HEK293 (cell line): ENCODE measurements at regions not wholly inside any gene's neighbourhood (a gene's known extent, or its start where the extent isn't known, plus 50 kb on each side); places are given as distances from the start of the nearest gene placed in this dataset.

Experiments used
- CTCF ChIA-PET: fragments of 350-600 bp; formaldehyde crosslinking; extraction: SDS; loops from one replicate; lab custom pipeline; 2021; ENCODE audit warnings: antibody characterized with exemption; lab: Yijun Ruan, JAX
- POLR2A ChIA-PET: fragments of 300-600 bp; formaldehyde crosslinking; extraction: SDS; loops from one replicate; lab custom pipeline; 2020; ENCODE audit warnings: antibody characterized with exemption, inconsistent platforms; lab: Yijun Ruan, JAX
- H3K27ac ChIP-seq: fragments of 200-500 bp; sonication (Bioruptor generic); 2 replicates; pipeline ENCODE4 v1.5.1; 2014; ENCODE audit warnings: low read depth, low read length, control low read depth, inconsistent platforms; ENCODE audit errors: extremely low read depth
- H3K36me3 ChIP-seq, 2 experiments: fragments of 200-500 bp in 1 of 2; sonication (Bioruptor generic) in 1 of 2; 1 replicate in 1 of 2; 2 replicates in 1 of 2; pipeline ENCODE4 v1.5.1; 2014 to 2017; ENCODE audit warnings: inconsistent platforms in 2 of 2, low read length in 2 of 2; ENCODE audit not compliant: control insufficient read depth in 2 of 2, insufficient read depth in 1 of 2
- H3K4me1 ChIP-seq: fragments of 200-500 bp; sonication (Bioruptor generic); 2 replicates; pipeline ENCODE4 v1.5.1; 2014; ENCODE audit warnings: mild to moderate bottlenecking, low read length, inconsistent platforms; ENCODE audit not compliant: control insufficient read depth, insufficient read depth
- H3K4me3 ChIP-seq: 2 replicates; pipeline ENCODE4 v1.5.1; 2011; ENCODE audit warnings: low read depth, mild to moderate bottlenecking, control low read depth, low read length, moderate library complexity
- H3K9me3 ChIP-seq: fragments of 200-500 bp; sonication (Bioruptor generic); 2 replicates; pipeline ENCODE4 v1.5.1; 2014; ENCODE audit warnings: low read depth, low read length, inconsistent platforms; ENCODE audit not compliant: control insufficient read depth, insufficient read depth
- BCL6B ChIP-seq: fragments of 450-650 bp; formaldehyde crosslinking; IDR thresholded peaks from 2 replicates; pipeline ENCODE4 v1.5.1; 2017; ENCODE audit warnings: missing biosample characterization, missing genetic modification characterization
- GLI2 ChIP-seq: fragments of 450-650 bp; formaldehyde crosslinking; IDR thresholded peaks from 2 replicates; pipeline ENCODE4; 2017; ENCODE audit warnings: missing biosample characterization, missing genetic modification characterization, low read depth, borderline replicate concordance
- HOXD13 ChIP-seq: sonication (generic); formaldehyde crosslinking; IDR thresholded peaks from 2 replicates; pipeline ENCODE4 v1.8.0; 2022; ENCODE audit warnings: missing genetic modification reagents, borderline replicate concordance
- KLF10 ChIP-seq: fragments of 450-650 bp; IDR thresholded peaks from 2 replicates; pipeline ENCODE4 v1.5.1; 2018; ENCODE audit warnings: missing biosample characterization, mild to moderate bottlenecking, missing genetic modification characterization
- REPIN1 ChIP-seq: fragments of 450-650 bp; formaldehyde crosslinking; IDR thresholded peaks from 2 replicates; pipeline ENCODE4 v1.5.1; 2017; ENCODE audit warnings: missing biosample characterization, missing genetic modification characterization, low read depth
- TCF7L2 ChIP-seq: IDR thresholded peaks from 2 replicates; pipeline ENCODE4 v1.6.1; 2011; ENCODE audit warnings: low read depth, mild to moderate bottlenecking, inconsistent platforms, low read length, moderate library complexity, borderline replicate concordance
- TSHZ1 ChIP-seq: fragments of 450-650 bp; formaldehyde crosslinking; IDR thresholded peaks from 2 replicates; pipeline ENCODE4 v1.5.1; 2016; ENCODE audit warnings: missing biosample characterization, missing genetic modification characterization, borderline replicate concordance
- ZBTB6 ChIP-seq: fragments of 450-650 bp; formaldehyde crosslinking; IDR thresholded peaks from 2 replicates; pipeline ENCODE4 v1.5.1; 2017; ENCODE audit warnings: missing biosample characterization, missing genetic modification characterization
- ZBTB7A ChIP-seq: fragments of 450-650 bp; formaldehyde crosslinking; IDR thresholded peaks from 2 replicates; pipeline ENCODE4 v1.5.1; 2016; ENCODE audit warnings: low read depth, missing biosample characterization, missing genetic modification characterization
- ZFP3 ChIP-seq: fragments of 450-650 bp; formaldehyde crosslinking; IDR thresholded peaks from 2 replicates; pipeline ENCODE4 v1.5.1; 2016; ENCODE audit warnings: low read depth, missing biosample characterization, missing genetic modification characterization
- ZNF10 ChIP-seq: fragments of 450-650 bp; formaldehyde crosslinking; IDR thresholded peaks from 2 replicates; pipeline ENCODE4 v1.5.1; 2017; ENCODE audit warnings: missing biosample characterization, missing genetic modification characterization
- ZNF175 ChIP-seq: fragments of 450-650 bp; formaldehyde crosslinking; IDR thresholded peaks from 2 replicates; pipeline ENCODE4 v1.5.1; 2016; ENCODE audit warnings: missing biosample characterization, missing genetic modification characterization
- ZNF19 ChIP-seq: fragments of 450-650 bp; formaldehyde crosslinking; IDR thresholded peaks from 2 replicates; pipeline ENCODE4; 2016; ENCODE audit warnings: missing biosample characterization, missing genetic modification characterization, low read depth
- ZNF2 ChIP-seq: fragments of 450-650 bp; formaldehyde crosslinking; IDR thresholded peaks from 2 replicates; pipeline ENCODE4 v1.5.1; 2016; ENCODE audit warnings: missing biosample characterization, missing genetic modification characterization
- ZNF223 ChIP-seq: fragments of 450-650 bp; formaldehyde crosslinking; IDR thresholded peaks from 2 replicates; pipeline ENCODE4 v1.5.1; 2016; ENCODE audit warnings: missing biosample characterization, missing genetic modification characterization
- ZNF266 ChIP-seq: fragments of 450-650 bp; formaldehyde crosslinking; IDR thresholded peaks from 2 replicates; pipeline ENCODE4 v1.5.1; 2016; ENCODE audit warnings: missing biosample characterization, missing genetic modification characterization, low read depth
- ZNF362 ChIP-seq: fragments of 450-650 bp; formaldehyde crosslinking; IDR thresholded peaks from 2 replicates; pipeline ENCODE4 v1.5.1; 2016; ENCODE audit warnings: missing biosample characterization, missing genetic modification characterization
- ZNF416 ChIP-seq: fragments of 450-650 bp; formaldehyde crosslinking; IDR thresholded peaks from 2 replicates; pipeline ENCODE4 v1.5.1; 2016; ENCODE audit warnings: missing biosample characterization, missing genetic modification characterization
- ZNF423 ChIP-seq: fragments of 450-650 bp; formaldehyde crosslinking; IDR thresholded peaks from 2 replicates; pipeline ENCODE4 v1.5.1; 2016; ENCODE audit warnings: missing biosample characterization, missing genetic modification characterization
- ZNF426 ChIP-seq: fragments of 450-650 bp; formaldehyde crosslinking; IDR thresholded peaks from 2 replicates; pipeline ENCODE4 v1.5.1; 2017; ENCODE audit warnings: missing biosample characterization, missing genetic modification characterization, mild to moderate bottlenecking, inconsistent platforms, moderate library complexity
- ZNF48 ChIP-seq: fragments of 450-650 bp; formaldehyde crosslinking; IDR thresholded peaks from 2 replicates; pipeline ENCODE4 v1.5.1; 2016; ENCODE audit warnings: missing biosample characterization, missing genetic modification characterization
- ZNF514 ChIP-seq: fragments of 450-650 bp; formaldehyde crosslinking; IDR thresholded peaks from 2 replicates; pipeline ENCODE4 v1.5.1; 2016; ENCODE audit warnings: missing biosample characterization, missing genetic modification characterization
- ZNF580 ChIP-seq: fragments of 450-650 bp; formaldehyde crosslinking; IDR thresholded peaks from 2 replicates; pipeline ENCODE4 v1.5.1; 2016; ENCODE audit warnings: missing biosample characterization, missing genetic modification characterization
- ZNF701 ChIP-seq: fragments of 450-650 bp; formaldehyde crosslinking; IDR thresholded peaks from 2 replicates; pipeline ENCODE4 v1.5.1; 2016; ENCODE audit warnings: missing biosample characterization, missing genetic modification characterization
- ZNF76 ChIP-seq: fragments of 450-650 bp; formaldehyde crosslinking; IDR thresholded peaks from 2 replicates; pipeline ENCODE4; 2016; ENCODE audit warnings: low read depth, missing biosample characterization, missing genetic modification characterization, borderline replicate concordance
- ZSCAN30 ChIP-seq: fragments of 450-650 bp; IDR thresholded peaks from 2 replicates; pipeline ENCODE4 v1.5.1; 2018; ENCODE audit warnings: missing biosample characterization, mild to moderate bottlenecking, missing genetic modification characterization, moderate library complexity
- TF ChIP-seq, protein P1 (sequence below): fragments of 450-650 bp; formaldehyde crosslinking; IDR thresholded peaks from 2 replicates; pipeline ENCODE4 v1.5.1; 2016; ENCODE audit warnings: missing biosample characterization, missing genetic modification characterization

DNA sequence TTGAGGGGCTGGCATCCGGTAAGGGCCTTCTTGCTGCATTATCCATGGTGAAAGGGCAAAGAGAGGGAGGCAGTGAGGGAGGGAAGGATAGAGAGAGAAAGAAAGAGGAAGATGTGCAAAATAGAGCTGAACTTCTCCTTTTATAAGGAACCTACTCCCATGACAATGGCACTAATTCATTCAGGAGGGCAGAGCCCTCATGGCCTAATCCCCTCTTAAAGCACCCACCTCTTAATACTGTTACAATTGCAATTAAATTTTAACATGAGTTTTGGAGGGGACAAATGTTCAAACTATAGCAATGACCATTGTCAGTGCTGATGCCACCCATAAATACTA is 60.2 kb downstream of the CXCR4 start:
- H3K36me3 ChIP-seq: no peaks in the 10 kb centered on the region
- POLR2A ChIA-PET: no interaction called here
- TF ChIP-seq ZNF2 (tag by site-specific recombination): no peak
- TF ChIP-seq ZBTB7A (tag by site-specific recombination): no peak
- TF ChIP-seq ZNF580 (tag by site-specific recombination): no peak
- no peak for TF ChIP-seq ZNF19 (tag by site-specific recombination)
- no peak for TF ChIP-seq ZNF10 (tag by site-specific recombination)
- no peak for TF ChIP-seq ZNF416 (tag by site-specific recombination)
- TF ChIP-seq ZNF48 (tag by site-specific recombination): no peak
- TF ChIP-seq REPIN1 (tag by site-specific recombination): no peak
- no peak for TF ChIP-seq ZFP3 (tag by site-specific recombination)
- TF ChIP-seq ZNF514: no peak
- TF ChIP-seq ZNF426 (tag by site-specific recombination): no peak
- no peak for TF ChIP-seq ZNF362
- TF ChIP-seq TSHZ1 (tag by site-specific recombination): no peak
- TF ChIP-seq ZNF423 (tag by site-specific recombination): no peak
- TF ChIP-seq BCL6B (tag by site-specific recombination): no peak
- TF ChIP-seq ZNF76 (tag by site-specific recombination): no peak
- TF ChIP-seq, all 188 proteins: peak for 0
- no peak overlapping the region for H3K4me3 ChIP-seq
- H3K4me1 ChIP-seq: no peaks in the 10 kb centered on the region
- H3K9me3 ChIP-seq: no peaks in the 10 kb centered on the region
- CTCF ChIA-PET: no interaction called here
- H3K27ac ChIP-seq: no peak overlapping the region

GRCh38 chr2:136057023-136057801 is 60.7 kb downstream of the CXCR4 start:
- H3K4me1 ChIP-seq: no peaks in the 10 kb centered on the region
- H3K36me3 ChIP-seq: no peaks in the 10 kb centered on the region
- ChIA-PET POLR2A (no interaction called here), CTCF (interaction anchor here (0.7 kb wide), 2 partner anchors 141 to 324 kb away, joined by 3 to 5 read pairs; no protein-coding TSS in a partner anchor)
- no peak overlapping the region for H3K27ac ChIP-seq
- H3K4me3 ChIP-seq: no peak overlapping the region
- no peaks in the 10 kb centered on the region for H3K9me3 ChIP-seq
- TF ChIP-seq GLI2 (no peak), TCF7L2 (no peak), ZBTB6 (tag by site-specific recombination) (no peak), KLF10 (tag by site-specific recombination) (no peak), ZNF223 (no peak), ZNF175 (tag by site-specific recombination) (no peak), HOXD13 (no peak), ZNF266 (tag by site-specific recombination) (no peak), ZSCAN30 (no peak), ZNF701 (tag by site-specific recombination) (no peak)
- TF ChIP-seq, protein P1, sequence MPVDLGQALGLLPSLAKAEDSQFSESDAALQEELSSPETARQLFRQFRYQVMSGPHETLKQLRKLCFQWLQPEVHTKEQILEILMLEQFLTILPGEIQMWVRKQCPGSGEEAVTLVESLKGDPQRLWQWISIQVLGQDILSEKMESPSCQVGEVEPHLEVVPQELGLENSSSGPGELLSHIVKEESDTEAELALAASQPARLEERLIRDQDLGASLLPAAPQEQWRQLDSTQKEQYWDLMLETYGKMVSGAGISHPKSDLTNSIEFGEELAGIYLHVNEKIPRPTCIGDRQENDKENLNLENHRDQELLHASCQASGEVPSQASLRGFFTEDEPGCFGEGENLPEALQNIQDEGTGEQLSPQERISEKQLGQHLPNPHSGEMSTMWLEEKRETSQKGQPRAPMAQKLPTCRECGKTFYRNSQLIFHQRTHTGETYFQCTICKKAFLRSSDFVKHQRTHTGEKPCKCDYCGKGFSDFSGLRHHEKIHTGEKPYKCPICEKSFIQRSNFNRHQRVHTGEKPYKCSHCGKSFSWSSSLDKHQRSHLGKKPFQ (tag by site-specific recombination): no peak
